Adrenal gland (tissue), 5 donors: ENCODE measurements at regions not wholly inside any gene's neighbourhood (a gene's known extent, or its start where the extent isn't known, plus 50 kb on each side); places are given as distances from the start of the nearest gene placed in this dataset.

Experiments
- POLR2A ChIP-seq, 2 donors: fragments of 450-650 bp; IDR thresholded peaks; one replicate each; pipeline ENCODE4 v1.6.1; 2017; ENCODE audit warnings: antibody characterized with exemption in 2 of 2, mild to moderate bottlenecking in 2 of 2, moderate library complexity in 1 of 2
- TF ChIP-seq, protein P1 (sequence below), 6 experiments: fragments of 450-650 bp in 4 of 6; fragments of 200-600 bp in 2 of 6; sonication (generic) in 1 of 6; IDR thresholded peaks; 1 replicate in 5 of 6; 2 replicates in 1 of 6; pipeline versions ENCODE4 v1.5.1 to v1.8.0; 2016 to 2021; ENCODE audit warnings: antibody characterized with exemption in 6 of 6, mild to moderate bottlenecking in 2 of 6, moderate library complexity in 1 of 6
- donor health status: DM: no; HTN: no; CAD: no.

DNA sequence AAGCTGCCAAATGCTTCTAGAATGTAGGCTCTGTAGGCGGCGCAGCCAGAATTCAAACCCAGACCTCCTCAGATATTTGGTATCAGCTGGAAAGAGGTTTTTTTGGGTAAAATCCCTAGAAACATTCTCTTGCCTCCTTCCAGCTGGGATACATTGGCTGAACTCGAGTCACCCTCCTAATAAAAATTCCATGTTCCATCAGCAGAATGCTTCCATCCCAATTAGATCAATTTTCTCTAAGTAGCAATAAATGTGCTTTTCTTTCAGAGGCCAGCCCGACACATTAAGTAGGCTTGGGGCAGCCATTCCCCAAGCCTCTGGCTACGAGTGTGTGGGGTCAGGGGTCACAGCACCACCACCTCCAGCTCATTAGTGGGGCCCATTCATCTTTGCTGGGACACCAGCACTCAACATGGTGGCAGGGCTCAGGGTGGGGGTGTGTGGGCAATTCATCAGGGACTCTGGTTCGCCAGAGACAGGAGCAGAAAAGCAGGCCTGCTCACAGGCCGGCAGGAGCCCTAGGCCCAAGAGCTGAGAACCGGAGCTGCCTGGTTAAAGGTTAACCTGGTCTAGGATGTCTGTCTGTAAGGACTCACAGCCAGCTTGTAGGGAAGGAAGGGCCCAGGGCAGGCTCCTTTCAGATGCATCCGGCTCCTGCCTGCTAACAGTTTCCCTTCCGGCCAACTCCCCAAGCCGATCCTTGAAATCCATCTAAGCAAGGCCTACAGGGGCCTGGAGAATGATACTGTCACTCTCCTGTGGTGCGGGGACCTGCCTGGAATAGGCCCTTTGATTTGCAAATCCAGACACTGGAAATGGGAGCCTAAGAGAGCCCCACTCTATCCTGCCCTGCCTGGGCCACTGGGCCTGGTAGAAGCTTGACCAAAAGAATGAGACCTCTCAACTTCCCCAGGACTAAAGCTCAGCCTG lies 159.1 kb upstream of the TOP1 start:
- TF ChIP-seq, protein P1, sequence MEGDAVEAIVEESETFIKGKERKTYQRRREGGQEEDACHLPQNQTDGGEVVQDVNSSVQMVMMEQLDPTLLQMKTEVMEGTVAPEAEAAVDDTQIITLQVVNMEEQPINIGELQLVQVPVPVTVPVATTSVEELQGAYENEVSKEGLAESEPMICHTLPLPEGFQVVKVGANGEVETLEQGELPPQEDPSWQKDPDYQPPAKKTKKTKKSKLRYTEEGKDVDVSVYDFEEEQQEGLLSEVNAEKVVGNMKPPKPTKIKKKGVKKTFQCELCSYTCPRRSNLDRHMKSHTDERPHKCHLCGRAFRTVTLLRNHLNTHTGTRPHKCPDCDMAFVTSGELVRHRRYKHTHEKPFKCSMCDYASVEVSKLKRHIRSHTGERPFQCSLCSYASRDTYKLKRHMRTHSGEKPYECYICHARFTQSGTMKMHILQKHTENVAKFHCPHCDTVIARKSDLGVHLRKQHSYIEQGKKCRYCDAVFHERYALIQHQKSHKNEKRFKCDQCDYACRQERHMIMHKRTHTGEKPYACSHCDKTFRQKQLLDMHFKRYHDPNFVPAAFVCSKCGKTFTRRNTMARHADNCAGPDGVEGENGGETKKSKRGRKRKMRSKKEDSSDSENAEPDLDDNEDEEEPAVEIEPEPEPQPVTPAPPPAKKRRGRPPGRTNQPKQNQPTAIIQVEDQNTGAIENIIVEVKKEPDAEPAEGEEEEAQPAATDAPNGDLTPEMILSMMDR (IDR thresholded peaks at IDR 0.05) = no peak
- TF ChIP-seq POLR2A (IDR thresholded peaks at IDR 0.05) = no peak
